ENCODE measurements at regions not wholly inside any gene's neighbourhood (a gene's known extent, or its start where the extent isn't known, plus 50 kb on each side); places are given as distances from the start of the nearest gene placed in this dataset.

DNA sequence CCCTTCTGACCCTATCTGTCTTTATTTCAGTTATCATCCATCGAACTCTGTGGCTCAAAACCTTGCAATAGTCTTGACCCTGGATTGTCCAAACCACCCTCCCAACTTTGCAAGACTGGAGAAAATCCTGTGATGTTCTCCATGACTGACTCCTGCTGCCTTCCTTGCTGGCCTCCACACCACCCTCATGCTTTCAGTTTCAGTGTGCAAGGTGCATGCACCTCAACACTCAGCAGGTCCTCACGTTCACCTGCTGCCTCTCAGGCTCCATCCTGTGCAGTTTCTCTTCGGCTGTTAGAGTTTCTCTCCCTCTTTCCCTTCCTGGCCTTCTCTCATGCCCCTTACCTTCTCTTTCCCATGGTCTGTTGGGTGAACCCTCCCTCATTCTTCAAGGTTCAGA, 59.4 kb upstream of the ASIC2 start:
- POLR2A ChIA-PET, result no interaction called here
- CTCF ChIA-PET, result no interaction called here
- no peak overlapping the region for H3K27ac Mint-ChIP-seq
- H3K9me3 Mint-ChIP-seq, result no peaks in the 10 kb centered on the region
- H3K27me3 Mint-ChIP-seq, result peaks cover 6% of the 10 kb centered on the region
- DNase-seq, result no peak
- no peaks in the 10 kb centered on the region for H3K36me3 Mint-ChIP-seq (ENCODE audit: low read depth)
- H3K4me1 Mint-ChIP-seq, result no peaks in the 10 kb centered on the region
- TF ChIP-seq, protein P1, sequence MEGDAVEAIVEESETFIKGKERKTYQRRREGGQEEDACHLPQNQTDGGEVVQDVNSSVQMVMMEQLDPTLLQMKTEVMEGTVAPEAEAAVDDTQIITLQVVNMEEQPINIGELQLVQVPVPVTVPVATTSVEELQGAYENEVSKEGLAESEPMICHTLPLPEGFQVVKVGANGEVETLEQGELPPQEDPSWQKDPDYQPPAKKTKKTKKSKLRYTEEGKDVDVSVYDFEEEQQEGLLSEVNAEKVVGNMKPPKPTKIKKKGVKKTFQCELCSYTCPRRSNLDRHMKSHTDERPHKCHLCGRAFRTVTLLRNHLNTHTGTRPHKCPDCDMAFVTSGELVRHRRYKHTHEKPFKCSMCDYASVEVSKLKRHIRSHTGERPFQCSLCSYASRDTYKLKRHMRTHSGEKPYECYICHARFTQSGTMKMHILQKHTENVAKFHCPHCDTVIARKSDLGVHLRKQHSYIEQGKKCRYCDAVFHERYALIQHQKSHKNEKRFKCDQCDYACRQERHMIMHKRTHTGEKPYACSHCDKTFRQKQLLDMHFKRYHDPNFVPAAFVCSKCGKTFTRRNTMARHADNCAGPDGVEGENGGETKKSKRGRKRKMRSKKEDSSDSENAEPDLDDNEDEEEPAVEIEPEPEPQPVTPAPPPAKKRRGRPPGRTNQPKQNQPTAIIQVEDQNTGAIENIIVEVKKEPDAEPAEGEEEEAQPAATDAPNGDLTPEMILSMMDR (IDR thresholded peaks at IDR 0.05), result no peak
- intact Hi-C loops (cut with micrococcal nuclease), result no loop called here
- no peak overlapping the region for H3K4me3 Mint-ChIP-seq
- ATAC-seq (ENCODE audit: low read depth), result no peak

DNA sequence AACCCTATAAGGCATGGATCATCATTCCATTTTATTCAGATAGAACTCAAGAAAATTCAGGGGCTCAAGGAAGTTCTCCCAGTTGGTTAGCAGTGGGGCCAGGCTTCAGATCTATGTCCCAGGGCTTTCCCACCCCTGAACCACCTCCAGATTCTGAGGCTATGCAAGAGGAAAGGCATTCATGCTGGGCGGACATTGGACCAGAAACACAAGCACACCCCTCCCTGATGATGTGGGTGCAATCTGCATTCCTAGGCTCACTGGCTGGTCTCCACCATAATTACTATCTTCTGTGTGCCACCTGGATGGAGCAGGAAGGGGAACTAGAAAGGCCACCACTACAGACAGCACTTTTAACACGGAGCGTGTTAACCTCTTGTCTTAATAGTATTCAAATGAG, 63.2 kb upstream of the ASIC2 start:
- ChIA-PET CTCF (no interaction called here), POLR2A (no interaction called here)
- TF ChIP-seq, protein P1 (IDR thresholded peaks at IDR 0.05), result no peak
- ATAC-seq (ENCODE audit: low read depth) (no peak), DNase-seq (no peak)
- Mint-ChIP-seq H3K36me3 (ENCODE audit: low read depth) (no peaks in the 10 kb centered on the region), H3K27ac (no peak overlapping the region), H3K4me3 (no peak overlapping the region), H3K27me3 (peaks cover 6% of the 10 kb centered on the region), H3K9me3 (no peaks in the 10 kb centered on the region), H3K4me1 (no peaks in the 10 kb centered on the region)
- intact Hi-C loops (cut with micrococcal nuclease), result no loop called here

DNA sequence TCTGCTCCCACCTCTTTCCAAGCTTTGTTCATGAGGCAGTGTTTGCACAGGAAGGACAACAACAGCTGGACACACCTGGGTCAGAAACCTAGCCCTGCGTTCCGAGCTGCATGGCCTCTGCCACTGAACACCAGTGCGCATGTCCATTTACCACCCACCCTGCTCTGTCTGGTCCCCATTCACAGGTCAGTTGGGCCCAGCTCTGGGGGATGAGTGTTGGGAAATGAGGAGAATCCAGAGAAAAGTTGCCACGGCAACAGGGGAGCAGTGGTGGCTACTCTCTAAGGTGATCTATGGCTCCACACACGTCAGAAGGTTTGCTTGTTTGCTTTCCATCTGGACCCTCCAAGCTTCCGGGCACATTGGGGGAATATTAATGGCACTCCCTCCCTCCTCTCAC, 70.4 kb upstream of the ASIC2 start:
- ATAC-seq (ENCODE audit: low read depth), result no peak
- Mint-ChIP-seq H3K4me3 (no peak overlapping the region), H3K36me3 (ENCODE audit: low read depth) (no peaks in the 10 kb centered on the region), H3K9me3 (no peaks in the 10 kb centered on the region), H3K27me3 (peaks cover 1% of the 10 kb centered on the region), H3K4me1 (no peaks in the 10 kb centered on the region), H3K27ac (no peak overlapping the region)
- TF ChIP-seq, protein P1 (IDR thresholded peaks at IDR 0.05), result no peak
- no peak for DNase-seq
- CTCF ChIA-PET, result no interaction called here
- intact Hi-C loops (cut with micrococcal nuclease), result no loop called here
- POLR2A ChIA-PET, result no interaction called here

DNA sequence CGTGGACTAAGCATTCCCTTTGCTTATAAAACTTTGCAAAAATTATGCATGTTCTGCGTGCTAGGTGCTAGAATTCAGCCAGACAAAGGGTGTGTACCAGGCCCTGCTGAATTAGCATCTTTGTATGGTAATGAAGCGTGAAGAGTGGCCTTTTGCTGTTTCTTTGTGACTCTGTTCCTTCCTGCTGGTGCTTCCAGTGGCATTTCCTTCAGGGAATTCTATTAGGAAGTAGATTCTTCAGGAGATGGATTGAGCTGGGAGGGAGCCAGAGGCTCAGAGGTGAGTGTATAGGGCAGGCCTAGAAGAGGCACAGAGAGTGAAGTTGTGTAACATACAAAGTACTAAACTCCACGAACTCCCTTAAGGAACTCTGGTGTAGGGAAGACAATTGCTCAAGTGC, 73.9 kb upstream of the ASIC2 start:
- no peak for ATAC-seq (ENCODE audit: low read depth)
- intact Hi-C loops (cut with micrococcal nuclease), result no loop called here

DNA sequence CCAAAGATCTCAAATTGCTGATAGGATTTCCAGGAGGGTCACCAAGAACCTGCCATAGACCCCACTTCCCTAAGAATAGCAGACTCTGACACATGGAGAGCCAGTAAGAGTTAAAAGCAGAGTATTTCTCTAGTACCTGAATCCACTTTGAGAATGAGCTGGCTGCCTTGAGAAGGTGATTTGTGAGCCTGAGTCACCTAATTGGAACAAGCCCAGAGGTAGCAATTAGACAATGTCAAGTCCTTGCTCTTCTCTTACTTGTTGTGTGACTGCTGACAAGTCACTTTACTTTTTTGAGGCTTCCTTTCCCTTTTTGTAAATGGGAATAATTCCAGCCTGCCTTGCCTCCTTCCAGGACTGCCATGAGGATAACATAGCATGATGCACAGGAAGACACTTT, 76.1 kb upstream of the ASIC2 start:
- no peak overlapping the region for H3K27ac Mint-ChIP-seq
- H3K4me3 Mint-ChIP-seq, result no peak overlapping the region
- no peaks in the 10 kb centered on the region for H3K4me1 Mint-ChIP-seq
- ChIA-PET POLR2A (no interaction called here), CTCF (no interaction called here)
- TF ChIP-seq, protein P1 (IDR thresholded peaks at IDR 0.05), result no peak
- peaks cover 3% of the 10 kb centered on the region for H3K27me3 Mint-ChIP-seq
- DNase-seq (no peak), ATAC-seq (ENCODE audit: low read depth) (no peak)
- intact Hi-C loops (cut with micrococcal nuclease), result no loop called here
- H3K36me3 Mint-ChIP-seq (ENCODE audit: low read depth), result no peaks in the 10 kb centered on the region
- no peaks in the 10 kb centered on the region for H3K9me3 Mint-ChIP-seq

More for the DNA sequence above, 73.9 kb upstream of the ASIC2 start:
- no peak overlapping the region for H3K27ac Mint-ChIP-seq
- no peaks in the 10 kb centered on the region for H3K9me3 Mint-ChIP-seq
- DNase-seq, result no peak
- H3K4me3 Mint-ChIP-seq, result no peak overlapping the region
- H3K36me3 Mint-ChIP-seq (ENCODE audit: low read depth), result no peaks in the 10 kb centered on the region
- TF ChIP-seq, protein P1 (IDR thresholded peaks at IDR 0.05), result no peak
- ChIA-PET CTCF (no interaction called here), POLR2A (no interaction called here)
- H3K4me1 Mint-ChIP-seq, result no peaks in the 10 kb centered on the region
- H3K27me3 Mint-ChIP-seq, result peaks cover under 1% of the 10 kb centered on the region

Measured in activated B cell treated with CpG ODN at 0.5 μM for 24 hours (primary cell).